Ecto neural progenitor cell (in vitro differentiated cells): ENCODE measurements at regions not wholly inside any gene's neighbourhood (a gene's known extent, or its start where the extent isn't known, plus 50 kb on each side); places are given as distances from the start of the nearest gene placed in this dataset.

ENCODE experiments used
- DNase-seq: peaks from one replicate; pipeline ENCODE4 v3.0.0-alpha.2; 2018; ENCODE audit warnings: low spot score

DNA sequence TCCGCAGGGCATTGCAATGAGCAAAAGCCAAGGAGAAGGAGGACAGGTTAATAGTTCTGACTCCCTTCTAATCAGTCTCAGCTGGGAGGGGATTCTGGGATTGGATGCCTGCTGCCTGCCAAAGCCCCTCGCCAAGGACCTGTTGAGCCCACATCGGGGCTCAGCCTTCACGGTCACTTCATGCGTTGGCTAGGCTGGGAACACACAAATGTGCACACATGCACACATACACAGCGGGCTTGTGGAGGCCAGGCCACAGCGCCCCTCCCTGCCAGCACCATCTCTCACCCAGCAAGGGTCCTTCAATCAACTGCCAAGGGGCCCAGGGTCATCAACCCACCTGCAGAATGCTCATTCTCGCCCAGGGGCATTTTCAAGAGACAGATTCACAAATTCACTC, 113.9 kb downstream of the C5orf15 start:
- peak; percentile 38 for DNase-seq

DNA sequence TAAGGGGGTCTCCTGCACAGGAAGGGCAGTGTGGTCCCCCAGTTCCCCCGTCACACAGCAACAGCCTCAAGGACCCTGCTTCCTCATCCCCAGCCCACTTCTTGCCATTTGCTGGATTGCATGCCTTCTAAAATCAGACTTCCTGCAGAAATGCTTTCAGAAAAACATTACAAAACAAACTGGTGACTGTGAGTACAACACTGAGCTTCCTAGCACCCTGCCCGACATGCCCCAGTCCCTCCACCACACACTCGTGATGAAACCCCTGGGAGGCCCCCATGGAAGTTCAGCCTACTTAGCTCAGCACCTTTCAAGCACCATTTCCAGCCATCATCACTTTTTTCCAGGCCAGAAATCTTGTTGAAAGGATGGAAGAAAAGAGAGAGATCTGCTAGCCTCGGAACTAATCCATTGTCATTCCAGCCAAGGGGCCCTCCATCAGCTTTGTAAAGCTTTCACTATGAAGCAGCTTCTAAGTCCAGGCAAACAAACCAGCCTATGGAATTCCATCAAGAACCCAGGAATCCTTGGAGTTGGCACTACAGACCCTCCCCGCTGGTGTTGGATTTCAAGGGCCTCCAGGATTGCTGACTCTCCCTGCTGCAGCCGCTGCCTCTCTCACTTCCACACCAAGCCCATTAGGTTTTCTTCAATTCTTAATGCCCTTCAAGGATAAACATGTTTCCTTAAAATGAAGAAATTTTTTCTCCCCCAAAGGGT, 114.6 kb downstream of the C5orf15 start:
- peak; percentile 43 for DNase-seq

DNA sequence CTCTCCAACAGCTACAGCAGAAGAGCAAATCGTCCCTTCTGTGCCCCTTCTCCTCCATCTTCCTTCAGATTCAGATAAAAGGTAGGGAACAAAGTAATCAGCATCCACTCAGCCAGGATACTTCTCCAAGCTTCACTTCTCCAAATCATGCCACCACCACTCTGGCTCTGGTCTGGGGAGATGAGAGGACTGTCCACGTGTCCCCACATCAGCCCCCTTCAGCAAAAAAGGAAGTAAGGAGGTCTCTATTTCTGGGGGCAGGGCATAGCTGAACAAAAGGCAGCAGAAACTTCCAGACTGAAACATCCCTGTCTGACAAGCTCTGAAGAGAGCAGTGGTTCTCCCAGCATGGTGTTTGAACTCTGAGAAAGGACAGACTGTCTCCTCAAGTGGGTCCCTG, 116.9 kb downstream of the C5orf15 start:
- DNase-seq, result peak; percentile 11

DNA sequence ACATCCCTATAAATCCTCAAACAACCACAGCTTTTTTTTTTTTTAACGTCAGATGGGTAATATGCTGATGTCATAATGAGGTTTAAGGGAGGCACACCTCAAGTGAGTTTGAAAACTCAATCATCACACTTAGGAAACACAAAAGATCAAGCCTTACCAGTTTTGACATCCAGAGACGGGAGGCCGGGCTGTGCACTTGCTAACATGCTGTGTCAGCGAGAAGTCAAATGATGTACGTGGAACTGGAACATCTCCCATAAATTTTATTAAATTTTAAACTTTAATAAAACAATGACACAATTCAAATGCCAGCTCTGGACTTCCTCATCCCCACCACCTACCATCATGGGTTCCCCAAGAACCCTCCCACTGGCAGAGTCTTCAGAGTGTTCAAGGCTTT, 117.6 kb downstream of the C5orf15 start:
- no peak for DNase-seq

DNA sequence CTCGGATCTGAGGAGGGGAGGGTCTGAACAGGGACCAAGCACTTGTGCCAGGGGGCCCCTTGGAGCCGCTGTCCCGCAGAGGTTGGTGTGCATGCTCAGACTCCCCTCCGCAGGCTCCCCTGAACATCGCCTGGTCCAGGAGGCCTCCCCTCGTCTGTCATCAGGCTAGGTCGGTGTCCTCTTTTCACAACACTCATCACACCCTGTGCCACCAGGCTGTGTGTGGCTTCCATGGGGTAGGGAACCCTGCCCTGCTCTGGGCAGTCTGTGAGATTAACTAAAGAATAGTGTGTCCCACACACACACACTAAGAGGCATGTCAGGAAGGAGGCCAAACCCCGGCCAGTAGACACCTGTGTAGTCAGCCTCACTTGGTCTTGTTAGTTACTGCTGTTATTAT, 119.3 kb downstream of the C5orf15 start:
- DNase-seq, result peak; percentile 39

DNA sequence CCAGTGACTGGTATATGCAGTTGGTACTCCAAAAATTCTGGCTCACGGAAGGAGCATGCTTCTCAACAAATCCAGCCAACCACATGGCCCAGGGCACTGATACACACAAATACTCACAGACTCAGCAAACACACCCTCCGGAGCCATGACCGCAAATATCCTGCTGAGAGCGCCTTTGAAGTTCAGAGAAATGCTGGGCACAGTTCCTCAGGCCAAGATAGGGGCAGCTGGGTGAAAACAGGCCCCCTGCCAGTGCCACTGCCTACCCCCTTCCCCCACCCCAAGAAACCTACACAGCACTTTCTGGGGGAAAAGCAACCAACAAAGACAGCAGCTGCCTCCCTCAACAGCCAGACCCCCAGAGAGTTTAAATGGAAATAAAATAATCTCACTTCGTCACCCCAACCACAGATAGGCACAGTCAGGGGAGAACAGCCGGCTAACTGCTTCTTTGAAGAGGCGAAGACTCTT, 120.0 kb downstream of the C5orf15 start:
- peak; percentile 36 for DNase-seq

DNA sequence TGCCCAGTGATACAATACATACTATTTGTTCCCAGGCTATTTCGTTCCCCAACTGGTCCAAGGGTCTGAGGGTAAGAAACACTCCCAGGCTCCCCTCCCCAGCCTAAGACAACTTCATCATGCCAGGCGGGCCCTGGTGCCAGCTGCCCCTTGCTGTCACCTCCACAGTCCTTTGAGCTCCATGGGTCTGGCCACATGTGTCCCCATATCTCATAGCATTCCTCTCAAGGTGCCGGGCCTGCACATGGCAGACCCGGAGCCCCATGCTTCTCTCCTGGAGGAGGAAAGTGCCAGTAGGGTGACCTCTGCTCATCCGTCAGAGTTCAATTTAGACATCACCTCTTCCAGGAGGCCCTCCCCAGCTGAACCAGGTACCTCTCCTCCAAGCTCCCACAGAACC, 120.5 kb downstream of the C5orf15 start:
- peak; percentile 30 for DNase-seq

DNA sequence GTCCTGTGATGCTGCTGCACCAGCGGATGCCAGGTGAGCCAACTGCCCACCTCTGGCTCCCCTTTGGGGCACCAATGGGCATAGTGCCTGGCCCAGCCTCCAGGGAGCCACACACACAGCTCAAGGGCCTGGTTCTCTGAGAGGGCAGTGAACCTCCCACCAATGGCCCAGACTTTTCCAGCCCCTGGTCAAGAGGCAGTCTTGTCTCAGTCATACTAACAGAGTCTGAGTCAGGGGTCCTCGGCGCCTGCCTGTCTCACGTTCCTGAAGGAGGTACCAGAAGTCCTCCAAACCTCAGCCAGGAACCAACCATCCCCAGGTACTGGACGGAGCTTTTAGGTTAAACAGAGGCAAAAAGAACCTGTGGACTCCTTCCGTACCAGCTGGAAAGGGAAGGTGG, 121.1 kb downstream of the C5orf15 start:
- peak; percentile 8 for DNase-seq

DNA sequence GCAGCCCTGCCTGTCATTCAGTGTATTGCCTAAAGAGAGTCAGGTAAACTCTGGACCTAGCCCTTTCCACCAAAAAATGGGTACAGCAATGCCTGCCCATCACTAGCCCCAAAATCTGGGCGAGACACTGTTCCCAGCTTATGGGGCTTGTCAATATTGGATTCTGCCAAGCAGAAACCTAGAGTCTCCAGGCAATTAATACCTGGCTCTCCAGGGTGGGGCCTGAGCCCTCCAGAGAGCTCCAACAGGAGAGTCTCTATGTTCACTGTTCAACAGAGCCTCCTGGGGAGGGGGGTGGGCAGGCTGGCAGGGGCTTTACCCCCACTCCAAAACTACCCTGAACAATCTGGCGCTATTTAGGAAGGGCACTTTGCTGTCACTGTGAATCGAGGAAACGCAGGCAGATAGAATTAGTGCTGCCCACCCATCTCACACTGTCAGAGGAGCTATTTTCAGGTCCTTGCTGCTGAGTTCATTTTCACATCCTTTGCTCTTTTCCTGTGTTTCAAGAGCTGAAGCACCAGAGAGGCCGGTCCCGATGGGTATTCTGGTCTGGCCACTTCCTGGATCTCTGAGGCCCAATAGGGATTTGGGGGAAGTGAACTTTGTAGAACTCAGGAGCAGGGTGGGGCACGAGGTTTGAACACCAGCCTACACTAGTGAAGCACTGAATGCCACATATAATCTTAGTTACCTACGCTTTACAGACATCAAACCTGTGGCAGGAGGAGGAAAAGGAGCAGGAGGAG, 121.8 kb downstream of the C5orf15 start:
- no peak for DNase-seq

DNA sequence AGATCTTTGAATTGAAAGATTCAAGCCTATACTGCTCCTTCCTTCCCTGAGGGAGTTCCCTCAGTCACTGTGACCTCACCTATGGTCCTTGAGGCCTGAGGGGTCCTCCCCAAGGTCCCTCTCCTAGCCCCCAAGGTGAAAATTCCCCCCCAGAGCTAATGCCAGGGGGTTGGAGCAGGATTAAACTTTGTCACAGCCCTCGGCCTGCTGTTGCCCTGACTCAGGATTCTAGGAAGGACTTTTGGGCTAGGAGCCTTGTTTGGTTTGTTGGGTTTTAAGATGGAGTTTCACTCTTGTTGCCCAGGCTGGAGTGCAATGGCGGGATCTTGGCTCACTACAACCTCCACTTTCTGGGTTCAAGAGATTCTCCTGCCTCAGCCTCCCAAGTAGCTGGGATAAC, 123.2 kb downstream of the C5orf15 start:
- peak; percentile 9 for DNase-seq

DNA sequence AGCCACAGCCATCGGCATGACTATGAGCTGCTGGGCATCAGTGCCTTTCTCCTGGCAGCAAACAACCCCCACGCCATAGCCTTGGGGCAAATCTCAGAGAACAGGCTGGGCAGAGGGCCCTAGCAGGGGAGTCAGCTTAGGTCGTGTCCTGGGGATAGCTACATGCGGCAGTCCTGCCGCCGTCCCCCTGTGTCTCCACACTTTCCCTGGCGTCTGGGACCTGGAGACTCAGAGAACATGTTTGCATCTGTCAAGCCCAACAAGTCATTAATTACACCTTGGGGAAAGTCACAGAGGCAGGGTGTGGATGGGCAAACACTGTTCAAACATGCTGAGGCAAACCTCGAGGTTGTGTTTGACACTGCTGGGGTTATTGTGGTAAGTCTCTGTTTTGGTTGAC, 123.6 kb downstream of the C5orf15 start:
- peak; percentile 33 for DNase-seq

DNA sequence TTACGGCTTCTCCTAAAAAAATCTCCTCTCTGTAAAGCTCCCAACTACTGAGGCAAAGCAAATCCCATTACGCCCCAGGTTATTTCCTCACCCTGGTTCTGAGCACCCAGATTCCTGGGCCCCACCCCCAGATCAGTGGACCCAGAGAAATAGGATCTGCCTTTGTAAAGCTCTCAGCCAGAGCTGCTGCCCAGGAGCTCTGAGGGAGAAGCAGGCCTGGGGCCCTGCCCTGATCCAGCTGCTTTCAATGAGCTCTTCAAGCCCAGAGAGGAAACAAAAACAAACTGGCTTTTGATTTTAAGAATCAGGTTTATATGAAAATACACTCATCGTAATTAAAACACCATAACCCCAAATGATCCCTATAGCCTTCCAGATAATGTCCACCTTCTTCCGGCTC, 124.5 kb downstream of the C5orf15 start:
- DNase-seq, result no peak

DNA sequence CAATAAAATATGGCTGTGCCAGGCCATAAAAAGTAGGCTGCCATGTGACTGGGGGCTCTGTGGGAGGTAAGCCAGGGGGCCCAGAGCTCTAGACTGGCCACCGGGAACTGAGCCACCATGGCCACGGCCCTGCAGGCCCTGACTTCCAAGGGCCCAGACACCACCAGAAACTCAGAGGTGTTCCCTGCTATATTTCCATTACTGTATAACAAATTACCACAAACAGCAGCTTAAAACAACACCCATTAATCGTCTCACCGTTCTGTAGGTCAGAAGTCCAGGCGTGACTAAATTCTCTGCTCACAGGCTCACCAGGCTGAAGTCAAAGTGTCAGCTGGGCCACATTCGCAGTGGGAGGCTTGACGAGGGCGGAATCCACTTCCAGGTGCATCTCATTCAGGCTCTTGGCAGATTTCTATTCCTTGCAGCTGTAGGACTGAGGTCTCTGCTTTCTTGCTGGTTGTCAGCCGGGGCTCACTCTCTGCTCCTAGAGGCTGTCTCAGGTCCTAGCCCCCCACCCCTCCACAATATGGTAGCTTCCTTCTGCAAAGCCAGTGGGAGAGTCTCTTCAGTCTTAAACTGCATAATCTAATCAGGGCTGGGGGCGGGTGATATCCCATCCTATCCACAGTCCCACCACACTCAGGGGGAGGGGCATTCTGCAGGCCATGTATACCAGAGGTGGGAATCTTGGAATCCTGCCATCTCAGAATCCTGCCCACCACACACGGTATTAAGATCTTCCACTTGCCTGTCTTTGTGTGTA, 125.4 kb downstream of the C5orf15 start:
- DNase-seq, result no peak

DNA sequence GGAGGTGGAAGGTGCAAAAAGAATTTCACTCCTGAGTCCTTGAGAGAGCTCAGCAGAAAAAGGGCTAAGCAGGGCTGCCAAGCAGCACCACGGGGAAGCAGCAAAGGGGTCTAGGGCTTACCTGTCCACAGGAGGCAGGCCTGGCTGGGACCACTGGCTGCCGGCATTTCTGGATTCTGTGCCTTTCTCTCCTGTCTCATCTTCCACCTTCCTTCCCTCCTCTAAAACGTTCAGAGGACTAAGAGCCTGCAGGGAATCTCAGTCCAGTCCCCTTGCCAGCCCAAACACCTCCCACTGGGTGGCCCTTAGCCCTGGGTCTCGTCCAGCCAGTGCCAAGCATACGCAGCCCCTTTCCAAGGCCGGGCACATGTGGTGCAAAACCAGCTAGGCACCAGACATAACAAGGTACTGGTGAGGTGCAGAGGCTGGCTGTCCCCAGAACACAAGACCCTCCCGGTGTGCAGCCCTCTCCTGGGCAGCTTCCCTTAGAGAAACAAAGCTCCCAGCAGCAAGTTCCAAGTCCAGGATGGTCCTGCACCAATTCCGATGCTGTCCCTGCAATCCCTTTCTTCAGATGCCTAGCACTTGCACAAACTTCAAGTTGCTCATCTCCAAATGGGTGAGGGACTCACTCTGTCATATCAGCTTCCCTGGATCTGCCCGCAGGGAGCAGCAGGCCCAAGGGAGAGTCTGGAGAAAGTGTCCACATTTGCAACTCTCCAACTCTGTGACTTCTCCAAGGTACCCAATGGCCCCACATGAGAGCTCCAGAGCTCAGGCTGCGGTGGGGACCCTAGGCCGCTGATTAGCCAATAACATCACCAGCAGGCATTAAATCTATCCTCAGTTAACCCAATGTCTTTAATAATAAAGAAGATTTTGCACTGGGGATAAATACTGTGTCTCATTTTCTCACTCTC, 126.3 kb downstream of the C5orf15 start:
- no peak for DNase-seq

DNA sequence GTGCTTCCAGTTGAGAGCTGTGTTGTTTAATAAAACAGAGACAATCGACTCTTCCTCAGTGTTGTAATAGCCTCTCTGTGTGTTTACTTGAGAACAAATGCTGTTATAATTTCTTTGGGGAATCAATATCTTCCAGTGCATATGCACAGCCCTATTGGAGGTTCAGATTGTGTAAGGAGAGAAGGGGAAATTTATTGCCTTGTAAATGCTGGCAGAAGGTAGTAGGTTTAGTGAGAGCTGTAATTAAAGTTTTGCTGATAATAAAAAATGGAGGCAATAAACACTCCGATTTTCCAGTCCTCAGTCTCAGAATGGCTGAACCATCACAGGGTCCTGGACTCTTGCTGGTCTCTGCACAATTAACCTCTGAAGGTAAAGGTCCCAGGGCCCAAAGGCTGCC, 128.3 kb downstream of the C5orf15 start:
- no peak for DNase-seq

DNA sequence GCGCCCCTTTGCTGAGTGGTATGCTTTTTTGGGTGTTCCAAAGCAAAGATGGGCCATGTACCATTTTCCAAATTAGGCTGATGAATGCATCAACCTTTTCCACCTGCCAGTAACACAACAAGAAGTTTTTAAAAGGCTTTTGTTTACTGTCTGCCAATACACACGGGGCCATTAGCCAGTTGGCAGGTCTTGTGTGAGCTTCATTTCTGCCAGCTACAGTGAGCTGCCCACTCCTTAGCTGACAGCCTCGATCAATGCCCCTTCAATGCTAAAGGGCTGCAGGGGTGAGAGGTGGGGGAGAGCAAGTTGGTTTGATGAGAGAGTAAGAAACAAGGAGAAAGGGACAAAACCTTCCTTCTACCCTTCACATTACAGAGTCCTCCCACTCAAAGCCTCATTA, 128.7 kb downstream of the C5orf15 start:
- no peak for DNase-seq

DNA sequence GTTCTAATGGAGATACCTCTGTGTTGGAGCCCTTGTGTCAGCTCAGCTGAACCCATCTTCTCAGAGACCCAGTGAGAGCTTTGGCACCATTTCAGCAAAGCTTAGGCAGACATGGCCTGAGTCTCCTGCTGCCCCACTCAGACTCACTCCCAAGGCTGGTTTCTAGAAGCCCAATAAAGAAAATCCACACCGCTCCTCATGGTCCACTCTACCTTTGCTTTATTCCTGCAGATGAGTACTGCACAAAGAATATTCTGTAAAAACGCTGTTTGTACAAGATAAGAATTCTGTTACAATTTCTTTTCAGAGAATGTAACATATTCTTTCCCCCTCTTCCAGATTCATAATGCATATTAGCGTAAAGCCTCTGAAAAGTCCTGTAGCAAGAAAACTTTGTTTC, 129.3 kb downstream of the C5orf15 start:
- DNase-seq, result no peak

DNA sequence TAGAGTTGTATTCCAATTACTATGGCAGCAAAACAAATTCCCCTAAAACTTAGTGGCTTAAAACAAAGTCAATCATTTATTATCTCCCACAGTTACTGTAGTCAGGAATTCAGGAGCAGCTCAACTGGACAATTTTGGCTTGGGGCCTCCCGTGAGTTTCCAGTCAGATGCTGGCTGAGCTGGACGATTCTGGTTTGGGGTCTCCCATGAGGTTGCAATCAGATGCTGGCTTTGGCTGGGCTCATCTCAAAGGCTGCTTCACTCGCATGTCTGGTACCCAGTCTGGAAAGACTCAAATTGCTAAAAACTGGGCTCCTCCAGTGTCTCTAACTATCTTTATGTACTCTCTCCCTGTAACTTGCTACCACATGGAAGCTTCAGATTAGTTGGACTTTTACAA, 130.1 kb downstream of the C5orf15 start:
- no peak for DNase-seq

DNA sequence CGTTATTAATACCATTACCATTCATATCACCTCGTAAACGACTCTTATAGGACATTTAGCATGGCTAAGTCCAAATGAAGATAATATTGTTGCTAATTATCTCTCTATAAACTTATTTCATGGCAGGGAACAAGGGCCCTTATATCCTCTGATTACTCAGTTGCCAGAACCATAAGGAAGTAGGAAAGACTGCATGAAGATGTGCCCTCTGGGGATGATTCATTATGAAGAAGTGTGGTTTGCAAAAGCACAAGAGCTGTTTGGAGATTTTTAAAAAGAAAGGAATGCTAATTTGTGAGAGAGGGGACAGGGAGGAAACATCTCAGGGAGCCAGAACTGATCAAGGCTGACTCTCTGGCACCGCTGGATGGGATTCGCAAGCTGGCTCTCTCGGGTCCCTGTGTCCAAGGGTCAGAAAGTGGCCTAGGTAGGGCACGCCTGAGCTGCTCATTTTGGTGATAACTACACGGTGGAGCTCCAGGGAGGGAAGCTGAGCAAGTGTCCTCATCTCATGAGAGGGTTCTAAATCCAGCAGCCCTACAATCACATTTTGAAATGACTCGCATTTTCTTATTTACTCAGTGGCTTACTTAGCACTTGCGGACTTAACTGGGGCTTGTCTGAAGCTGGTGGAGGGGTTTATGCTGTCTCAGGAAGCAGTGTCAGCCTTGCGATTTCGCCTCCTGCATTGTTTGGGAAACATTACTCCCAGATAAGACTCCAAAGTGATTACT, 136.8 kb downstream of the C5orf15 start:
- DNase-seq, result no peak

DNA sequence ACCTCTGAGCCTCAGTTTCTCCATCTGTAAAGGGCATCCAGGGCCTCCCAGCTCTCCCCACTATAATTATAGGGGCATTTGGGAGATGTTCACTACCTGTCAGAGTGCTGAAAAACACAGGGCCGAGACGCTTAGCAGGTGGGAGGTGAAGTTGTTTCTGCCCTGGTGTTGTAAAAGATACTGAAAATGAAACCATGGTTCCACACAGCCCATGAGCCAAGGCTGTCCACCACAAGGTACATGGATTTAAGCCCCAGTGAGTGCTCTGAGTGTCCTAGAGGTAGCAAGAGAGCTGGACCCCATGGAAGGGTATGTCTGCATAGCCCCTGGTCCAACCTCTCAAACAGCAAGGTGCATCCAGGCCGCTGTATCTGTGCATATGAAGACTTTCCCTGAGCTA, 137.5 kb downstream of the C5orf15 start:
- DNase-seq, result no peak

DNA sequence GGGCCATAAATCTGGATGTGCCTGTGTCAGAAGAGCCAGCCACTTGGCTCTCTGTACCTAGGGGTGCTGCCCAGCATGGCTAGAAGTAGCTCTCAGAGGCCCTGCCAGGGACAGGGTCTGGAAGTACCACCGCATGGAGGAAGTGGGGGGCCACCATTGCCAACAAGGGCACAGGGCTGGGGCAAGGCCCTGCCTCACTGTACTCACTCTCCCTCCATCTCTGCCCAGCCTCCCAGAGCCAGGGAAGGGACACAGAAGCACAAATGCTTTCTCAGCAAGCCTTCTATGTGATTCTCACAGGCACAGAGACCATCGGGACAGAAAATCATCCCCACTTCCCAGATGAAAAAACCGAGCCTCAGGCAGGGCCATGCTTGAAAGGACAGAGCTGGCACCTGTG, 138.1 kb downstream of the C5orf15 start:
- no peak for DNase-seq
